NCI-H1417 (cell line): ENCODE measurements at regions not wholly inside any gene's neighbourhood (a gene's known extent, or its start where the extent isn't known, plus 50 kb on each side); places are given as distances from the start of the nearest gene placed in this dataset.
A peak's percentile ranks its signal among the peaks of the same experiment; 100 is the strongest.
"Not testable (repeated sequence)": the region's sequence is repeated elsewhere in the genome, so short reads cannot be mapped to it uniquely, and the experiment has no call there.

Source experiments
- DNase-seq, 3 experiments: peaks; one replicate each; lab custom pipeline; 2025; lab: John Stamatoyannopoulos, UW

GRCh38 chr4:173763389-173763788, 233.4 kb upstream of the HAND2 start:
- DNase-seq, result no peak

GRCh38 chr4:173761938-173762337, 231.9 kb upstream of the HAND2 start:
- no peak for DNase-seq

DNA sequence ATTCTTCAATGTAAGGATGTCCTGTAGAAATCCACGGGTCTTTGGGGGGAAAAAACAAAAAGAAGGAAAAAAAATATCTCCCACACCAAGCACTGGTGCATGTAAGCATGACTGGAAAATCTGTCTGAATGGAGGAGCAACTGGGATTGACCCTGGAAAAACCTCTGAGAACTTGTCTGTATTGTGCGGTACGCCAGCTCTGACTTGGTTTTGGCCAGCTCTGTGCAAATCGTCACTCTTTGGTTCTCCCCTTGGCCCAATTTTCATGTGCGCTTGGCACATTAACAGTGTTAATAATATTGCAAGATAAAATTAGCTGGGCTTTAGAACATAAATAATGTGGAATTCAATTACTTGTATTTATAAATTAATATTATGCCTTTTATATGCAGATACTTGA, 231.2 kb upstream of the HAND2 start:
- no peak for DNase-seq

DNA sequence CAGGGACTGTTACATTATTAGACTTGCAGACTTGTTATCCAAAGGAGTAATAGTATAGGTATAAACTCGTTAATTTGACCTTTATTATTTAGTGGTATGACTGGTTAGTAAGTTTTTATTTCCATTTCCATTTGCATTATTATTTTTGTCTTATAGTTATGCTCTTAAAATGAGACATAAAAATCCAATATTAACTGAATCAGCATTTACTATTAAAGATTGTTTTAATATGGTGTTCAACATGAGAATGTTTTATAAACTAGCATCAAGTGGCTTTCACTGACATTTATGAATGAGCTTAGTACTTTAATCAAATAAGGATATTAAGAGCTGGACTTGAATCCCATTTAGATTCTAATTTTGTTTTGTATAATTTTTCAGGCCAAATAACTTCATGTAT, 228.1 kb upstream of the HAND2 start:
- no peak for DNase-seq

DNA sequence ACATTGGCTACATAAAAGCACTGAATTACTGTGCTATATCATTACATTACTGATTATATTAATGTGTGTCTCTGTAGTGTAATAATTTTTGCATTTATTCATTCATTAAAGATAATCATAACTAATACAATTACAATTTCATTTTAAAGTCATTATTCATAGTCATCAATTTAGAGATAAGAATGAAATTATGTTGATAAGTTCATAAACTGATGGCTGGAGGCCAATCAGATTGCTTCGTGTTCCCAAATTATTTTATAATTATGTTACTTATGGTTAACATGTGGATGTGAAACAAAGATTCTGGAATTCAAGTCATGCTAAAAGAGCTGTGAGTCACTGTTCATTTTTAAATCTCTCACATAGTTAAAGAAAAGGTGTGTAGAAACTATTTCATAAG, 223.4 kb upstream of the HAND2 start:
- DNase-seq, result no peak

- peak in 1 of 3 experiments; percentile 18 for DNase-seq
These were observed 222.7 kb upstream of the HAND2 start for GRCh38 chr4:173752610-173753230.

DNA sequence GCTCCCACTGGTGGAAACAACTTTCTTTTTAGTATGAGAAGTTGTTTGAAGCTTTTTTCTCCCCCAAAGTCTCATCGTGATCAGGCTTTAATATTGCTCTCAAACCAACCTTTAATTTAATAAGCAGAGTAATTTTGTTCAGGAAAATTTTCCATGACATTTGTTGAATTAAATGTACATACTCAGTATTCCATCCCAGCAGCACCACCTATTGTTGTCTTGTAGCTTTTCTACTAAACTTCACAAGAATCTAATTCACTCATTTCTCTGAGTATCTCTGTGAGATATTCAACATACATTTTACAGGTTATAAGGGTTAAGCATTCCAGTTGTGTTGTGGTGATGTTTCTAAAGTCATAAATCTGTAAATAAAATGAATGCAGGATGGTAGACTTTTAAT, 218.3 kb upstream of the HAND2 start:
- DNase-seq, result no peak

GRCh38 chr4:173747537-173748257, 217.7 kb upstream of the HAND2 start:
- no peak for DNase-seq

GRCh38 chr4:173746424-173746823, 216.4 kb upstream of the HAND2 start:
- peak in 2 of 3 experiments; percentile 14 to 50 for DNase-seq

DNA sequence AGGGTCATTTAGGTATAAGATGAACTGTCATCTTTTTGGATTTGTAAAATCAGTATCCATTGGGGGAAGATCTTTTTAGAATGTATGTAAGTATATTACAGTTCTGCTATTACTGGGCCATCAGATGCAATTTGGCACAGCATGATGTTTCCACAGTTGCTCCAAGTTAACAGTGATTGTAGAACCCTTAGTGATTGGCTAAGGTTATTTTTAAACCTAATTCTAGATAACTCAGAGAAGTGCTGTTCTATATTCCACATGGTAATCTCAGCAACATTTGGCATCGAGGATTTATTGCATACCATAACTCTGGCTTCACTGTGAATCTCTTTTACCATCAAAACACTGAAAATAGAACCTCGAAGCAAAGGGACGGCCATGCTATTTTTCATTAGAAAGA, 215.7 kb upstream of the HAND2 start:
- DNase-seq, result no peak

DNA sequence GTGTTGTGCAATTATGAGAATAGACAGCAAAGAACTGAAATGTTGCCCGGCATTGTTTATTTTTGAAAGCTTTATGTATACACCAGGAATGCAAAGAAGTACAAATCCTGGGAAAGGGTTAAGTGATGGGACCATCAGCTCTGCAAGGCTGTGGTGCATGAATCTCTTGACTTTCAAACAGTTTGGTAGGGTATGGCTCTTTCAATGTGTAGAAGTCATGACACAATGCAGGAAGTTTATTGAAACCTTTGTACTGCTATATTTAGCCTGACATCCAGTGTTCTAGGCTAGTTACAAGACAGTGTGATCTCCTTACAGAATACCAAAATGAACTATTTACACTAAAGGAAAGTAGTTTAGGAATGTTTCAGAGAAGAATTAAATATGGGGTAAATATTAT, 206.8 kb upstream of the HAND2 start:
- no peak for DNase-seq

GRCh38 chr4:173735585-173735984, 205.6 kb upstream of the HAND2 start:
- DNase-seq, result no peak

- no peak for DNase-seq
These were observed 205.0 kb upstream of the HAND2 start for GRCh38 chr4:173735049-173735448.

GRCh38 chr4:173731257-173731656, 201.2 kb upstream of the HAND2 start:
- DNase-seq, result no peak

- no peak for DNase-seq
These were observed 192.0 kb upstream of the HAND2 start for GRCh38 chr4:173722075-173722474.

DNA sequence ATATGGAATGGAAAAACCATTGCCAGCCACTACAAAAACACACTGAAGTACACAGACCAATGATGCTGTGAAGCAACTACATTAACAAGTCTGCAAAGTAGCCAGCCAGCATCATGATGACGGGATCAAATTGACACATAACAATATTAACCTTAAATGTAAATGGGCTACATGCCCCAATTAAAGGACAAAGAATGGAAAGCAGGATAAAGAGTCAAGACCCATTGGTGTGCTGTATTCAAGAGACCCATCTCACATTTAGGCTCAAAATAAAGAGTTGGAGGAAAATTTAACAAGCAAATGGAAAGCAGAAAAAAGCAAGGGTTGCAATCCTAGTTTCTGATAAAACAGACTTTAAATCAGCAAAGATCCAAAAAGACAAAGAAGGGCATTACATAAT, 188.5 kb upstream of the HAND2 start:
- DNase-seq, result not testable (repeated sequence)

GRCh38 chr4:173717581-173717980, 187.6 kb upstream of the HAND2 start:
- no peak for DNase-seq

GRCh38 chr4:173714456-173714855, 184.4 kb upstream of the HAND2 start:
- no peak for DNase-seq

- DNase-seq, result no peak
These were observed 183.0 kb upstream of the HAND2 start for GRCh38 chr4:173713026-173713425.

DNA sequence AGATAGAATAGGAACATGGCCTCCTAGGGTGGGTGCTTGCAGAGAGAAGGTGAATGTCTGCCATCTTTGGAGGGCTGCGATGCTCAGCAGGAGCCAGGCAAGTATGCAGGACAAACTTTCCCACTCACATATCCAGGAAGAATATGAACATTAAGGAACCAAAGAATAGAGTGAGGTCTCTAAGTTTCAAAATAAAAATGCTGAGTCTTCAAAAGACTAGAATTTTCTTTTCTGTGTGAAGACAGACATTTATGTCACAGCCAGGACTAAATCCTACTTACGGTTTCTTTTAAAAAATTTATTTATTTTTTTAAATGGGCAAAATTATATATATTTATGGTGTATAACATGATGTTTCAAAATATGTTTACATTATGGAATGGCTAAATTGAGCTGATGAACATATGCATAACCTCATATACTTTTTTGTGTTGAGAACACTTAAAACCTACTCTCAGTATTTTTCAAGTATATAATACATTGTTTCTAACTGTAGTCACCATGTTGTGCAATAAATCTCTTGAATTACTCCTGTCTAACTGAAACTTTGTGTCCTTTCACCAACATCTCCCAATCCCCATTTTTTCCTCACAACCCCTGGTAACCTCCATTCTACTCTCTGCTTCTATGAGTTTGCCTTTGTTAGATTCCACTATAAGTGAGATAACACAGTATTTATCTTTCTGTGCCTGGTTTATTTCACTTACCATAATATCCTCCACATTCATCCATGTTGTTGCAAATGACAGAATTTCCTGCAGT, 177.8 kb upstream of the HAND2 start:
- DNase-seq, result no peak

GRCh38 chr4:173704201-173704600, 174.2 kb upstream of the HAND2 start:
- no peak for DNase-seq

GRCh38 chr4:173703021-173703420, 173.0 kb upstream of the HAND2 start:
- DNase-seq, result no peak

DNA sequence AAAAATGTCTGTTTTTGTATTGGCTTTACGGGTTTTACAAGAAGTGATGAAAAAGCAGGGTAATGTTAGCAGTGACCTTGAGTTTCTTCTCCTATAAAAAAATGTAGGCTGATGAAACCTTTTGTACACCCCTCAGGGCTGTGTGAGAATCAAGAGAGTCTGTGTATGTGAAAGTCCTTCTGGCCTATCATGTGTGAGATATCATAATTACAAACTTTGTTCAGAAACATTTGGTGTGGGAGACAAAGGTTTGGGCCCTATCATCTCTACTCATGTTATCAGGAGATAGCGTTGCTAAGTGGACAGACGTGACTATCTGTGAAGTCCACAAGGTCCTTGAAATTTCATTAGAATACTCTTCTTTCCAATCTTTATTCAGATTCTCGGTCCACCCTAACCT, 170.6 kb upstream of the HAND2 start:
- DNase-seq, result no peak
